HG03460 (cell line): ENCODE measurements at regions not wholly inside any gene's neighbourhood (a gene's known extent, or its start where the extent isn't known, plus 50 kb on each side); places are given as distances from the start of the nearest gene placed in this dataset.
"Not testable (repeated sequence)": the region's sequence is repeated elsewhere in the genome, so short reads cannot be mapped to it uniquely, and the experiment has no call there.

Experiments
- ATAC-seq: cut with Tn5 transposase; IDR thresholded peaks from one replicate; pipeline ENCODE4 v1.9.1; 2021; ENCODE audit not compliant: unreplicated experiment

- ATAC-seq: no peak
These were observed 174.3 kb downstream of the CPS1 start for GRCh38 chr2:210730672-210731071.

- ATAC-seq: not testable (repeated sequence)
These were observed 190.4 kb downstream of the CPS1 start for GRCh38 chr2:210746826-210747225.

GRCh38 chr2:210752532-210752931 lies 196.1 kb downstream of the CPS1 start:
- ATAC-seq: no peak

- ATAC-seq: no peak
These were observed 197.0 kb downstream of the CPS1 start for GRCh38 chr2:210753386-210753785.

- ATAC-seq: no peak
These were observed 200.5 kb downstream of the CPS1 start for GRCh38 chr2:210756855-210757254.

GRCh38 chr2:210762604-210763588 lies 206.5 kb downstream of the CPS1 start:
- no peak for ATAC-seq

GRCh38 chr2:210768329-210768910 lies 212.0 kb downstream of the CPS1 start:
- ATAC-seq: no peak

GRCh38 chr2:210776756-210777155 lies 220.4 kb downstream of the CPS1 start:
- no peak for ATAC-seq

- no peak for ATAC-seq
These were observed 225.8 kb downstream of the CPS1 start for GRCh38 chr2:210782222-210782621.

GRCh38 chr2:210787831-210788230 lies 231.4 kb downstream of the CPS1 start:
- ATAC-seq: not testable (repeated sequence)

- no peak for ATAC-seq
These were observed 235.6 kb downstream of the CPS1 start for GRCh38 chr2:210792000-210792399.

GRCh38 chr2:210795506-210795905 lies 239.1 kb downstream of the CPS1 start:
- no peak for ATAC-seq

GRCh38 chr2:210798180-210798579 lies 241.8 kb downstream of the CPS1 start:
- no peak for ATAC-seq

GRCh38 chr2:210814251-210815025 lies 258.0 kb downstream of the CPS1 start:
- no peak for ATAC-seq

- no peak for ATAC-seq
These were observed 260.4 kb downstream of the CPS1 start for GRCh38 chr2:210816769-210817168.

- no peak for ATAC-seq
These were observed 262.1 kb downstream of the CPS1 start for GRCh38 chr2:210818473-210818872.

GRCh38 chr2:210833403-210833802 lies 277.0 kb downstream of the CPS1 start:
- ATAC-seq: no peak

- no peak for ATAC-seq
These were observed 282.6 kb downstream of the CPS1 start for GRCh38 chr2:210839034-210839433.

- no peak for ATAC-seq
These were observed 283.1 kb downstream of the CPS1 start for GRCh38 chr2:210839450-210839849.

- no peak for ATAC-seq
These were observed 286.5 kb downstream of the CPS1 start for GRCh38 chr2:210842896-210843295.

GRCh38 chr2:210844016-210844415 lies 287.6 kb downstream of the CPS1 start:
- no peak for ATAC-seq
